Bronchial epithelial cell (primary cell): ENCODE measurements at regions not wholly inside any gene's neighbourhood (a gene's known extent, or its start where the extent isn't known, plus 50 kb on each side); places are given as distances from the start of the nearest gene placed in this dataset.

Experiments
- DNase-seq: peaks from one replicate; pipeline ENCODE4 v3.0.0-alpha.2; 2010; ENCODE audit warnings: low read depth
- FAIRE-seq: peaks from 2 replicates; lab custom pipeline; 2011; peaks lifted over from hg19 to GRCh38; lab: Jason Lieb, UNC
- H3K27me3 ChIP-seq: 2 replicates; pipeline ENCODE4 v1.5.1; 2011; ENCODE audit warnings: low read length; ENCODE audit not compliant: control insufficient read depth, insufficient read depth
- H3K36me3 ChIP-seq: 2 replicates; pipeline ENCODE4 v1.5.1; 2011; ENCODE audit warnings: low read length; ENCODE audit not compliant: control insufficient read depth, insufficient read depth
- H3K4me3 ChIP-seq: 2 replicates; pipeline ENCODE4 v1.5.1; 2011; ENCODE audit warnings: mild to moderate bottlenecking, low read depth, low read length, control low read depth
- TF ChIP-seq, protein P1 (sequence below): IDR thresholded peaks from 2 replicates; pipeline ENCODE4 v1.5.1; 2011; ENCODE audit warnings: mild to moderate bottlenecking, moderate library complexity, low read length, control low read depth, inconsistent platforms; ENCODE audit not compliant: insufficient read depth, severe bottlenecking

GRCh38 chr3:86737517-86737916 is 253.4 kb downstream of the VGLL3 start:
- FAIRE-seq (no peak), DNase-seq (no peak)
- TF ChIP-seq, protein P1, sequence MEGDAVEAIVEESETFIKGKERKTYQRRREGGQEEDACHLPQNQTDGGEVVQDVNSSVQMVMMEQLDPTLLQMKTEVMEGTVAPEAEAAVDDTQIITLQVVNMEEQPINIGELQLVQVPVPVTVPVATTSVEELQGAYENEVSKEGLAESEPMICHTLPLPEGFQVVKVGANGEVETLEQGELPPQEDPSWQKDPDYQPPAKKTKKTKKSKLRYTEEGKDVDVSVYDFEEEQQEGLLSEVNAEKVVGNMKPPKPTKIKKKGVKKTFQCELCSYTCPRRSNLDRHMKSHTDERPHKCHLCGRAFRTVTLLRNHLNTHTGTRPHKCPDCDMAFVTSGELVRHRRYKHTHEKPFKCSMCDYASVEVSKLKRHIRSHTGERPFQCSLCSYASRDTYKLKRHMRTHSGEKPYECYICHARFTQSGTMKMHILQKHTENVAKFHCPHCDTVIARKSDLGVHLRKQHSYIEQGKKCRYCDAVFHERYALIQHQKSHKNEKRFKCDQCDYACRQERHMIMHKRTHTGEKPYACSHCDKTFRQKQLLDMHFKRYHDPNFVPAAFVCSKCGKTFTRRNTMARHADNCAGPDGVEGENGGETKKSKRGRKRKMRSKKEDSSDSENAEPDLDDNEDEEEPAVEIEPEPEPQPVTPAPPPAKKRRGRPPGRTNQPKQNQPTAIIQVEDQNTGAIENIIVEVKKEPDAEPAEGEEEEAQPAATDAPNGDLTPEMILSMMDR: no peak
- Histone ChIP-seq H3K4me3 (no peak overlapping the region), H3K36me3 (no peaks in the 10 kb centered on the region), H3K27me3 (no peaks in the 10 kb centered on the region)

- FAIRE-seq (no peak), DNase-seq (no peak)
- no peaks in the 10 kb centered on the region for H3K36me3 ChIP-seq
- H3K4me3 ChIP-seq: no peak overlapping the region
- H3K27me3 ChIP-seq: no peaks in the 10 kb centered on the region
- TF ChIP-seq, protein P1: no peak
These were observed 257.7 kb downstream of the VGLL3 start for GRCh38 chr3:86733257-86733656.

- TF ChIP-seq, protein P1: no peak
- Histone ChIP-seq H3K27me3 (no peaks in the 10 kb centered on the region), H3K36me3 (no peaks in the 10 kb centered on the region), H3K4me3 (no peak overlapping the region)
- no peak for DNase-seq
- no peak for FAIRE-seq
These were observed 259.4 kb downstream of the VGLL3 start for GRCh38 chr3:86731501-86731901.

- no peak for DNase-seq
- H3K27me3 ChIP-seq: no peaks in the 10 kb centered on the region
These were observed 267.5 kb downstream of the VGLL3 start for GRCh38 chr3:86723433-86723832.

DNA sequence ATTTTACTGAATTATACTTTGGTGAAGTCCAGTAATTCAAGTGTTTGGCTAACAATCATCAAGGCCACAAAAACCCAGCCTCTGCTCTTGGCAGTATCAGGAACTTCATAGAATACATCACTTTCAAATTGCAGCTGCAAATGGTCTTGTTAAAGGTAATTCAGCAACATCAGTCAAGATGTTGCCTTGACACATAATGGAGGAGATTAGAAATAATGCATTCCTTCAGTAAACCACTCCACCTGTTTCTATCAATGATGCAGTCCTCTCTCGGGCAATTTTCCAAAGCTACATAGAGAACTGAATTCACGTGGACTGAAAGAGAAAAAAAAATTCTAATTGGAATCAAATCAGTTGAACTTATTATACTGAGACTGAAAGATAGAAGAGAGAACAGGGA is 279.3 kb downstream of the VGLL3 start:
- FAIRE-seq: no peak

More at GRCh38 chr3:86723433-86723832, 267.5 kb downstream of the VGLL3 start:
- FAIRE-seq: no peak
- Histone ChIP-seq H3K36me3 (no peaks in the 10 kb centered on the region), H3K4me3 (no peak overlapping the region)
- TF ChIP-seq, protein P1: no peak

GRCh38 chr3:86708893-86709292 is 282.1 kb downstream of the VGLL3 start:
- no peaks in the 10 kb centered on the region for H3K36me3 ChIP-seq
- TF ChIP-seq, protein P1: no peak
- no peaks in the 10 kb centered on the region for H3K27me3 ChIP-seq
- DNase-seq (no peak), FAIRE-seq (no peak)
- no peak overlapping the region for H3K4me3 ChIP-seq

More for the DNA sequence above, 279.3 kb downstream of the VGLL3 start:
- Histone ChIP-seq H3K4me3 (no peak overlapping the region), H3K27me3 (no peaks in the 10 kb centered on the region), H3K36me3 (no peaks in the 10 kb centered on the region)
- TF ChIP-seq, protein P1: no peak
- DNase-seq: no peak
